ENCODE measurements at regions not wholly inside any gene's neighbourhood (a gene's known extent, or its start where the extent isn't known, plus 50 kb on each side); places are given as distances from the start of the nearest gene placed in this dataset.

- TF ChIP-seq ZBTB10 (tag by site-specific recombination; IDR thresholded peaks at IDR 0.05): no peak
- TF ChIP-seq ZNF501 (tag by site-specific recombination; IDR thresholded peaks at IDR 0.05): no peak
- no peak for TF ChIP-seq HOXD13 (CRISPR knock-in tag; IDR thresholded peaks at IDR 0.05; ENCODE audit: borderline replicate concordance)
- TF ChIP-seq CTCF (tag by site-specific recombination; IDR thresholded peaks at IDR 0.05): no peak
- no peak for TF ChIP-seq ZNF660 (tag by site-specific recombination; IDR thresholded peaks at IDR 0.05)
- TF ChIP-seq ZNF221 (tag by site-specific recombination; IDR thresholded peaks at IDR 0.05; ENCODE audit: borderline replicate concordance): no peak
- no peak for TF ChIP-seq PBX3 (CRISPR knock-in tag; IDR thresholded peaks at IDR 0.05)
- no peak for TF ChIP-seq SETDB1 (IDR thresholded peaks at IDR 0.05; ENCODE audit: insufficient read length, low read length)
- no peak for TF ChIP-seq ZBTB21 (tag by site-specific recombination; IDR thresholded peaks at IDR 0.05)
- no peak for TF ChIP-seq ATF2 (tag by site-specific recombination; IDR thresholded peaks at IDR 0.05; ENCODE audit: low read depth)
- no peak for TF ChIP-seq ZNF341 (tag by site-specific recombination; IDR thresholded peaks at IDR 0.05; ENCODE audit: low read depth)
- TF ChIP-seq ZNF600 (tag by site-specific recombination; IDR thresholded peaks at IDR 0.05): no peak
- TF ChIP-seq ZNF830 (tag by site-specific recombination; IDR thresholded peaks at IDR 0.05; ENCODE audit: low read depth): no peak
- TF ChIP-seq REST (tag by site-specific recombination; IDR thresholded peaks at IDR 0.05): no peak
Measured at GRCh38 chr13:67857581-67858310, 627.6 kb upstream of the PCDH9 start.
